ENCODE measurements at regions not wholly inside any gene's neighbourhood (a gene's known extent, or its start where the extent isn't known, plus 50 kb on each side); places are given as distances from the start of the nearest gene placed in this dataset.

DNA sequence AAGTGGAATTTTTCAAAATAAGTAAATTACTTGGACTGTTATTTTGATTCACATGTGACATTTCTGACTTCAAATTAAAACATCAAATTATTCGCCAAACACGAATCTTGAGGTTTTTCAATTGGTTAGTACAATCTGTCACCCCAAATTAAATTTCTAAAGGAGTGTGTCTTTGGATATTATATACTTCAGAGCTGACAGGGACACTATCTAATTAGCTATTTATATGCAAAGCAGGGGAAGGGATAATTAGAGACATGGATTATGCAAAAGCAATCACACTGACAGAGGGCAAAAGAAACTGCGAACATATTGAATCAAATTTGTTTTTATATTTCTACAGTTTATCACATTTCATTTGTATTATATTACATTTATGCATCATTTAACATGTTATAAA lies 433.0 kb downstream of the KIF2B start:
- Histone ChIP-seq H3K4me1 (ENCODE audit: control insufficient read depth, insufficient read depth, low read length, poor library complexity, severe bottlenecking) (no peaks in the 10 kb centered on the region), H3K4me3 (ENCODE audit: extremely low read depth, insufficient read depth, low read length, poor library complexity, severe bottlenecking) (no peak overlapping the region), H3K9me3 (ENCODE audit: control insufficient read depth, low read length) (no peaks in the 10 kb centered on the region), H3K36me3 (ENCODE audit: control insufficient read depth, insufficient read depth, low read length) (no peaks in the 10 kb centered on the region), H3K27ac (ENCODE audit: low read depth, low read length, severe bottlenecking) (no peak overlapping the region)
- WGBS, 2 experiments (ENCODE audit: insufficient coverage in 2 of 2), result no CpG with 5 or more reads among the region's 3 CpGs

DNA sequence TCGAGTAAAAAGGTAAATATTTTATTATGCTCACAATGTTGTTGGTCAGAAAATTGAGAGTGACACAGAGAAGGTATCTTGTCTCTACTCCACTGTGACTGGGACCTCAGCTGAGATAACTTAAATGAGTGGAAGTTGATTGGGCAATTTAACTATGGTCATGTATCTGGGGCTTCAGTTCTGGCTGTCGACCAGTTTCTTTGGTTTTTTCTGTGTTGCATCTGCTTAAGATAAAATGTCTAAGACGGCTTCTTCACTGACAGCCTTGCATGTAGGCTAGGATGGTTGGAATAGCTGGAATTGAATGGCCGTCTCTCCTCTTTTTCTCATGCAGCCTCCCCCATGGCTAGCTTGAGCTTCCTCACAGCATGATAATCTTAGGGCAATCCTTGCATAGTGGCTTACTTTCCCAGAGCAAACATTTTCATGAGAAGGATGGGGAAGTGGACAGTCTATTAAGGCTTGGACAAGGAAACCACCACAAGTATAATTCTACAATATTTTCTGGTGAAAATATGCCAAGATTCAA lies 433.7 kb downstream of the KIF2B start:
- Histone ChIP-seq H3K4me1 (ENCODE audit: control insufficient read depth, insufficient read depth, low read length, poor library complexity, severe bottlenecking) (no peaks in the 10 kb centered on the region), H3K9me3 (ENCODE audit: control insufficient read depth, low read length) (no peaks in the 10 kb centered on the region), H3K4me3 (ENCODE audit: extremely low read depth, insufficient read depth, low read length, poor library complexity, severe bottlenecking) (no peak overlapping the region), H3K27ac (ENCODE audit: low read depth, low read length, severe bottlenecking) (no peak overlapping the region), H3K36me3 (ENCODE audit: control insufficient read depth, insufficient read depth, low read length) (no peaks in the 10 kb centered on the region)
- WGBS, 2 experiments (ENCODE audit: insufficient coverage in 2 of 2), result 0 to 60% methylated on average over 1 to 2 of the region's 4 CpGs

DNA sequence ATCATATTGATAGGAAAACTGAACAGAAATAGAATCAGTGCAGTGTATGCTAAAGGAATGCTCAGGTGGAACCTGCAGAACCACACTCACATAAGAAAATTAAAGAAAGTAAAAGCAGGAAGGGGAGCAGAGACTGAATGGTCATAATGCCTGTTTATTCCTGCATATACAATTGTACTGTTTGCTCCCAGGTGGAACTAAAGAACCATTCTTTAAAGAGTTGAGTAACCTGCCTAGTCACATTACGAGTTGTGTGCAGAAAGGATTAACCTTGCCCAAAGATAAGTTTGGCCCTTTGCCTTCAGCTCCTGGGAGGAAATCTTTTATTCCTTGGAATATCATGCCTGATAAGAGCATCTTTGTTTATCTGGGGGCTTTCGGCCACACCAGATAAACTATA lies 434.7 kb downstream of the KIF2B start:
- WGBS, 2 experiments (ENCODE audit: insufficient coverage in 2 of 2), result 86% methylated on average over 1 of the region's 2 CpGs; no CpG with 5 or more reads in 1 of the 2 experiments
- no peak overlapping the region for H3K27ac ChIP-seq (ENCODE audit: low read depth, low read length, severe bottlenecking)

DNA sequence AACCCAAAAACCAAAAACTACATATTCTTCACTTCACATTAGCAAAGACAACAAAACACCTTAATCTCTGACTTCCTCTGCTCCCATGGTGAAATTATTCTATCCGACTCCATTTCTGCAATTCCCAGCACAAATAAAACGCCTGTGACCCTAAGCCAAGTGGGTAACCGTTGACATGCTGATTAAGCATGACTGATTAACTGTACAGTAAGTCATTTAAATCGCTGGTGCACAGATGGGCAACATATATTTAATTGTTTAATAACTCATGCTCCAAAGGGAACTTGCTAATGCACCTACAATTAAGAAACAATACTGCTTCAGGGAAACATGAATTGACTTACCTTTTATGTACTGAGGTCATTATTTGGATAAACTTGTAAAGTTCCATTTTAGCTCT lies 436.7 kb downstream of the KIF2B start:
- Histone ChIP-seq H3K4me3 (ENCODE audit: extremely low read depth, insufficient read depth, low read length, poor library complexity, severe bottlenecking) (no peak overlapping the region), H3K9me3 (ENCODE audit: control insufficient read depth, low read length) (peaks cover 6% of the 10 kb centered on the region), H3K4me1 (ENCODE audit: control insufficient read depth, insufficient read depth, low read length, poor library complexity, severe bottlenecking) (no peaks in the 10 kb centered on the region), H3K27ac (ENCODE audit: low read depth, low read length, severe bottlenecking) (no peak overlapping the region), H3K36me3 (ENCODE audit: control insufficient read depth, insufficient read depth, low read length) (no peaks in the 10 kb centered on the region)
- 100% methylated on average over 1 to 2 of the region's 4 CpGs for WGBS, 2 experiments (ENCODE audit: insufficient coverage in 2 of 2)

More for the DNA sequence above, 434.7 kb downstream of the KIF2B start:
- H3K9me3 ChIP-seq (ENCODE audit: control insufficient read depth, low read length), result no peaks in the 10 kb centered on the region
- no peaks in the 10 kb centered on the region for H3K36me3 ChIP-seq (ENCODE audit: control insufficient read depth, insufficient read depth, low read length)
- H3K4me1 ChIP-seq (ENCODE audit: control insufficient read depth, insufficient read depth, low read length, poor library complexity, severe bottlenecking), result no peaks in the 10 kb centered on the region
- H3K4me3 ChIP-seq (ENCODE audit: extremely low read depth, insufficient read depth, low read length, poor library complexity, severe bottlenecking), result no peak overlapping the region

DNA sequence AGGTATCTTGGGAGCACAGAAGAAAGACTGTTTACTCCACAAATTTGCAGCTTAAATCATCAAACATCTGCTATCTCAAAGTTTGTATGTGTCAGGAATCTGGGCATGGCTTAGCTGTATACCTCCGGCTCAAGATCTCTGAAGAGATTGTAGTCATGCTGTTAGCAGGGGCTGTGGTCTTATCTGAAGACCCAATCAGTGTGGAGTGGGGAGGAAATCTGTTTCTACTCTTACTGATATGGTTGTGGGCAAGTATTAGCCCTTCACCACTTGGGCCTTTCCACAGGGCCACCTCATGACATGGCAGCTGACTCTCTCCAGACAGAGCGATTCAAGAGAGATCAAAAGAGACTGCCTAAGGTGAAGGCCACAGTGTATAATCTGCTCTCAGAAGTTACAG lies 438.7 kb downstream of the KIF2B start:
- Histone ChIP-seq H3K27ac (ENCODE audit: low read depth, low read length, severe bottlenecking) (no peak overlapping the region), H3K36me3 (ENCODE audit: control insufficient read depth, insufficient read depth, low read length) (no peaks in the 10 kb centered on the region), H3K4me1 (ENCODE audit: control insufficient read depth, insufficient read depth, low read length, poor library complexity, severe bottlenecking) (no peaks in the 10 kb centered on the region), H3K9me3 (ENCODE audit: control insufficient read depth, low read length) (peaks cover 9% of the 10 kb centered on the region), H3K4me3 (ENCODE audit: extremely low read depth, insufficient read depth, low read length, poor library complexity, severe bottlenecking) (no peak overlapping the region)
- WGBS, 2 experiments (ENCODE audit: insufficient coverage in 2 of 2), result 83% methylated on average over 2 of the region's 2 CpGs; no CpG with 5 or more reads in 1 of the 2 experiments

DNA sequence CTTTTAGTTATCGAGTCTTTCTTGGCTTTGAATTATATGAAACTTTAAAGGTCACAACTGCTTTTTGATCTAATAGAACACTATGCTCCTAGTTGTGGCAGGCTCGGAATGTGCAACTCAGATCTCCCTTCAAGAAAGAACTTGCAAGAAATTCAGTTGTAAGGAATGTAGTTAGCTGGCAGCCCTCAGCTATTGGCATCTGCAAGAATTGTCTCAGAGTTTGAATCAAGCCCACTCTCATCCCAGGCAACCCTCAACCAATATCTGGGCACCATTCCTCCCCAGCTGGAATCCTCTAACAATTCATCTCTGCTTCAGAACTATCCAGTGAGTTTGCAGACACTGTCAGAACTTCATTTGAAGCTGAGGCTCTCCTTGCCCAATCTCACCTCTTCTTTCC lies 447.2 kb downstream of the KIF2B start:
- Histone ChIP-seq H3K4me3 (ENCODE audit: extremely low read depth, insufficient read depth, low read length, poor library complexity, severe bottlenecking) (no peak overlapping the region), H3K9me3 (ENCODE audit: control insufficient read depth, low read length) (no peaks in the 10 kb centered on the region), H3K27ac (ENCODE audit: low read depth, low read length, severe bottlenecking) (no peak overlapping the region), H3K4me1 (ENCODE audit: control insufficient read depth, insufficient read depth, low read length, poor library complexity, severe bottlenecking) (no peaks in the 10 kb centered on the region), H3K36me3 (ENCODE audit: control insufficient read depth, insufficient read depth, low read length) (no peaks in the 10 kb centered on the region)
- WGBS, 2 experiments (ENCODE audit: insufficient coverage in 2 of 2), result no CpG with 5 or more reads among the region's 2 CpGs

- Histone ChIP-seq H3K9me3 (ENCODE audit: control insufficient read depth, low read length) (no peaks in the 10 kb centered on the region), H3K4me1 (ENCODE audit: control insufficient read depth, insufficient read depth, low read length, poor library complexity, severe bottlenecking) (no peaks in the 10 kb centered on the region), H3K27ac (ENCODE audit: low read depth, low read length, severe bottlenecking) (no peak overlapping the region), H3K4me3 (ENCODE audit: extremely low read depth, insufficient read depth, low read length, poor library complexity, severe bottlenecking) (no peak overlapping the region), H3K36me3 (ENCODE audit: control insufficient read depth, insufficient read depth, low read length) (no peaks in the 10 kb centered on the region)
- 75 to 100% methylated on average over 1 of the region's 2 CpGs for WGBS, 2 experiments (ENCODE audit: insufficient coverage in 2 of 2)
These were observed 447.8 kb downstream of the KIF2B start for GRCh38 chr17:54270499-54270898.

GRCh38 chr17:54277868-54278267 lies 455.1 kb downstream of the KIF2B start:
- Histone ChIP-seq H3K4me1 (ENCODE audit: control insufficient read depth, insufficient read depth, low read length, poor library complexity, severe bottlenecking) (no peaks in the 10 kb centered on the region), H3K27ac (ENCODE audit: low read depth, low read length, severe bottlenecking) (no peak overlapping the region), H3K9me3 (ENCODE audit: control insufficient read depth, low read length) (no peaks in the 10 kb centered on the region), H3K36me3 (ENCODE audit: control insufficient read depth, insufficient read depth, low read length) (no peaks in the 10 kb centered on the region), H3K4me3 (ENCODE audit: extremely low read depth, insufficient read depth, low read length, poor library complexity, severe bottlenecking) (no peak overlapping the region)

GRCh38 chr17:54280741-54281140 lies 458.0 kb downstream of the KIF2B start:
- no peaks in the 10 kb centered on the region for H3K4me1 ChIP-seq (ENCODE audit: control insufficient read depth, insufficient read depth, low read length, poor library complexity, severe bottlenecking)
- 100% methylated on average over 1 of the region's 3 CpGs; no CpG with 5 or more reads in 1 of the 2 experiments for WGBS, 2 experiments (ENCODE audit: insufficient coverage in 2 of 2)

GRCh38 chr17:54282886-54283285 lies 460.2 kb downstream of the KIF2B start:
- Histone ChIP-seq H3K4me3 (ENCODE audit: extremely low read depth, insufficient read depth, low read length, poor library complexity, severe bottlenecking) (no peak overlapping the region), H3K36me3 (ENCODE audit: control insufficient read depth, insufficient read depth, low read length) (no peaks in the 10 kb centered on the region), H3K9me3 (ENCODE audit: control insufficient read depth, low read length) (peaks cover 7% of the 10 kb centered on the region), H3K27ac (ENCODE audit: low read depth, low read length, severe bottlenecking) (no peak overlapping the region), H3K4me1 (ENCODE audit: control insufficient read depth, insufficient read depth, low read length, poor library complexity, severe bottlenecking) (no peaks in the 10 kb centered on the region)
- 60% methylated on average over 1 of the region's 2 CpGs; no CpG with 5 or more reads in 1 of the 2 experiments for WGBS, 2 experiments (ENCODE audit: insufficient coverage in 2 of 2)

More at GRCh38 chr17:54280741-54281140, 458.0 kb downstream of the KIF2B start:
- peaks cover 6% of the 10 kb centered on the region for H3K9me3 ChIP-seq (ENCODE audit: control insufficient read depth, low read length)
- H3K27ac ChIP-seq (ENCODE audit: low read depth, low read length, severe bottlenecking), result no peak overlapping the region
- H3K36me3 ChIP-seq (ENCODE audit: control insufficient read depth, insufficient read depth, low read length), result no peaks in the 10 kb centered on the region
- H3K4me3 ChIP-seq (ENCODE audit: extremely low read depth, insufficient read depth, low read length, poor library complexity, severe bottlenecking), result no peak overlapping the region

DNA sequence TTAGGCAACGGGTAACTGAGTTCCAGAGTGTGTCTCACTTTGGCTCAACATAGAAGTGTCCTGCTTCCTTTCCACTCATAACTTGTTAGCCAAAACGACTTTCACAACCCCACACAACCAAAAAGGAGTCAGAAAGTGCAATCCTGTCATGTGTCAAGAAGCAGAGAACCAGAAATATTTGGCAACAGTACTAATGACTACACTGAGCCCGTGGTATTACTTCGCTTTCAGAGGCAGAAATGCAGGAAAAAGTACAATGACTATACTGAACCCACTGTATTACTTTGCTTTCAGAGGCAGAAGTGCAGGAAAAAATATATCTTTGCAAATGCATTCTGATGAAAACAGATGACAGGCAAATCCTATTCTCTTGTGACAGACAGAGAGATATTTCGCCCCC lies 484.6 kb downstream of the KIF2B start:
- Histone ChIP-seq H3K9me3 (ENCODE audit: control insufficient read depth, low read length) (no peaks in the 10 kb centered on the region), H3K36me3 (ENCODE audit: control insufficient read depth, insufficient read depth, low read length) (no peaks in the 10 kb centered on the region), H3K4me1 (ENCODE audit: control insufficient read depth, insufficient read depth, low read length, poor library complexity, severe bottlenecking) (no peaks in the 10 kb centered on the region), H3K27ac (ENCODE audit: low read depth, low read length, severe bottlenecking) (no peak overlapping the region), H3K4me3 (ENCODE audit: extremely low read depth, insufficient read depth, low read length, poor library complexity, severe bottlenecking) (no peak overlapping the region)
- 50 to 69% methylated on average over 1 to 3 of the region's 5 CpGs for WGBS, 2 experiments (ENCODE audit: insufficient coverage in 2 of 2)

All from mesodermal cell (in vitro differentiated cells).